Activated CD4-positive, CD25-positive, alpha-beta regulatory T cell (primary cell): ENCODE measurements at regions not wholly inside any gene's neighbourhood (a gene's known extent, or its start where the extent isn't known, plus 50 kb on each side); places are given as distances from the start of the nearest gene placed in this dataset.
"Not testable (repeated sequence)": the region's sequence is repeated elsewhere in the genome, so short reads cannot be mapped to it uniquely, and the experiment has no call there.

Source experiments
- DNase-seq, 4 experiments: peaks; one replicate each; lab custom pipeline; 2025; lab: John Stamatoyannopoulos, UW

GRCh38 chr13:107819071-107819470, 396.3 kb downstream of the LIG4 start:
- no peak for DNase-seq

GRCh38 chr13:107817647-107818287, 397.6 kb downstream of the LIG4 start:
- no peak for DNase-seq

GRCh38 chr13:107812014-107812412, 403.3 kb downstream of the LIG4 start:
- DNase-seq: no peak

GRCh38 chr13:107811233-107812013, 403.9 kb downstream of the LIG4 start:
- no peak for DNase-seq

GRCh38 chr13:107809125-107809524, 406.2 kb downstream of the LIG4 start:
- DNase-seq: no peak

GRCh38 chr13:107808389-107808788, 406.9 kb downstream of the LIG4 start:
- DNase-seq: no peak

- DNase-seq: no peak
These were observed 407.8 kb downstream of the LIG4 start for GRCh38 chr13:107807306-107808073.

- no peak for DNase-seq
These were observed 408.6 kb downstream of the LIG4 start for GRCh38 chr13:107806726-107807125.

GRCh38 chr13:107803822-107804495, 411.4 kb downstream of the LIG4 start:
- DNase-seq: no peak

GRCh38 chr13:107801621-107802020, 413.7 kb downstream of the LIG4 start:
- no peak for DNase-seq

GRCh38 chr13:107799001-107799400, 416.3 kb downstream of the LIG4 start:
- no peak for DNase-seq

- DNase-seq: no peak
These were observed 424.9 kb downstream of the LIG4 start for GRCh38 chr13:107790397-107790796.

- no peak for DNase-seq
These were observed 426.7 kb downstream of the LIG4 start for GRCh38 chr13:107788464-107789165.

GRCh38 chr13:107782646-107783045, 432.7 kb downstream of the LIG4 start:
- not testable (repeated sequence) for DNase-seq

GRCh38 chr13:107778094-107778493, 437.2 kb downstream of the LIG4 start:
- no peak for DNase-seq

GRCh38 chr13:107770541-107770940, 444.8 kb downstream of the LIG4 start:
- DNase-seq: no peak

GRCh38 chr13:107767119-107767518, 448.2 kb downstream of the LIG4 start:
- DNase-seq: no peak

- no peak for DNase-seq
These were observed 449.5 kb downstream of the LIG4 start for GRCh38 chr13:107765724-107766401.

- DNase-seq: no peak
These were observed 451.3 kb downstream of the LIG4 start for GRCh38 chr13:107764046-107764445.

- DNase-seq: no peak
These were observed 461.6 kb downstream of the LIG4 start for GRCh38 chr13:107753748-107754147.

GRCh38 chr13:107753291-107753690, 462.0 kb downstream of the LIG4 start:
- no peak for DNase-seq
